AG10803 (cell line): ENCODE measurements at regions not wholly inside any gene's neighbourhood (a gene's known extent, or its start where the extent isn't known, plus 50 kb on each side); places are given as distances from the start of the nearest gene placed in this dataset.

Experiments
- DNase-seq: peaks from one replicate; pipeline ENCODE4 v3.0.0; 2010; ENCODE audit warnings: low read depth
- H3K4me3 ChIP-seq: 2 replicates; pipeline ENCODE4 v1.5.1; 2011; ENCODE audit warnings: mild to moderate bottlenecking, low read length, control low read depth
- CTCF ChIP-seq: conservative IDR thresholded peaks from 2 replicates; pipeline ENCODE4 v1.5.1; 2011; ENCODE audit warnings: mild to moderate bottlenecking, low read length, control low read depth, inconsistent platforms

- no peak for DNase-seq
- no peak overlapping the region for H3K4me3 ChIP-seq
- no peak for TF ChIP-seq CTCF
Observed at GRCh38 chr13:38477676-38478075, 128.0 kb downstream of the UFM1 start.

GRCh38 chr13:38483623-38484022 lies 134.0 kb downstream of the UFM1 start:
- no peak for DNase-seq
- no peak for TF ChIP-seq CTCF
- H3K4me3 ChIP-seq: no peak overlapping the region

GRCh38 chr13:38490657-38491056 lies 141.0 kb downstream of the UFM1 start:
- no peak overlapping the region for H3K4me3 ChIP-seq
- TF ChIP-seq CTCF: no peak
- no peak for DNase-seq

DNA sequence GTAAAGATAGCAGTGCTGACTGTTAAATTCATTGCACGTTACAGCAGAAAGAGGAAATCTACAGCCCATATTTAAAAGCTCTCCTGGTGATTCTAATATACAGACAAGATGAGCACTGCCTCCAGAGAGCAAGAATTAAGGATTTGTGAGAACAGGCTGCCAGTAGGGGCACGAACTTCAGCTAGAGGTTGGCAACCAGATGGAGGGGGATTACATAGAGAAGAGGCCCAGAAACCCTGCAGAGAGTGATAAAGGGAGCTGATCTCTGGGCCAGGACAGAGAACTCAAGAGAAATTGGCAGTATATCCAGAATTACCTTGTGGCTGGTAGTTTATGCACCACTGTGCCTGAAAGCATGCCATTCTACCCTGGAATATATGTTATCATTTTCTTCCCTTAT lies 144.8 kb downstream of the UFM1 start:
- no peak overlapping the region for H3K4me3 ChIP-seq
- no peak for DNase-seq
- TF ChIP-seq CTCF: no peak

DNA sequence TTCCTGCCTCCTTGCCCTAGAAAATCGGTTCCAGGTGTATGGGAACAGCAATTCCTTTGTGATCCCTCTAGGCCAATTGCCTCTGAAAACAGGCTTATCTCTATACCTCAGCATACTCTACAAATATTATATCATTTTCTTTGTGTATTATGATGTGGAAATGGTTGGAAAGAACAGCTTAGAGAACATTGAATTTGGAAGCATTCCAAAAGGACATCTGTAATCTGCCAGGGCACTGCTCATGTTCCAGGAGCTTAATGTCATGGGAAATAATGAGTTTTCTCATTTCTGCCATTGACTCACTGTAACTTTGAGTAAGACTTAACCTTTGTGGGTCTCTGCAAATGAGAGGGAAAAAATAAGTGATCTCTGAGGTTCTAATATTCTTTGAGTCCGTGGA lies 147.3 kb downstream of the UFM1 start:
- no peak overlapping the region for H3K4me3 ChIP-seq
- DNase-seq: no peak
- TF ChIP-seq CTCF: no peak

DNA sequence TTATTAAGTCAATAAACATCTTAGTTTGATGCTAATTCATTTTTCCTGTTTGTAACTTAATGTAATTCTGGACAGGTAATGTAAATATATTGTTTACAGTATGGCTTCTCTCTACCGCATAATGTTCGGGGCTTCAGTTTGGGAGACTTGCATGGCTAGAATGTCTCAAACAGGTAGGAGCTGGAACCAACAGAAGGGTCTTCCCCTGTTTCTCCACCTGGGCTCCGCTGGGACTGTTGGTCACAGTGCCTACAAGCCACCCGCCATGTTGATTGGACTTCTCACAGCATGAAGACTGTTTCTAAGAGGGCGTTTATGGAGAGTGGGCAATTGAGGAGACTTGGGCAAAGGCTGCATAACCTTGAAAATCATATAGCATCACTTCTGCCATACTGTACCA lies 148.6 kb downstream of the UFM1 start:
- TF ChIP-seq CTCF: no peak
- DNase-seq: no peak
- no peak overlapping the region for H3K4me3 ChIP-seq

DNA sequence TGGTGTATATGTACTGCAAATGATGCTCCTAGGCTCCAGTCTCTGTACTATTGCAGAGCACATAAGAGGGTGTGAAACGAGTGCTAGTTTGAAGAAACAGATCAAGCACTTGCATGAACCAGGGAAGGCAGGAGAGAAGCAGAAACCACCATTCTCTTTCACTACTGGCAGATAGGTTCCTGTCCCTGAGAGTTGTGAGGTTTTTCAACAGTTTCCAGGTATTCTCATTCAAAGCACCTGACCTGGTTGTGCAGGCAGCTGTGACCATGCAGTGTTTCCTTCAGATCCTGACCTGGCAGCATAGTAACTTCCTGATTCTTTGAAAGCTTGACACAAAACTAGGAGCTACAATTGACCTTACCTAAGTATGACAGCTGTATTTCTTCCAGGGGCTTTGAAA lies 164.9 kb downstream of the UFM1 start:
- H3K4me3 ChIP-seq: no peak overlapping the region
- TF ChIP-seq CTCF: no peak
- DNase-seq: no peak
